ENCODE measurements at regions not wholly inside any gene's neighbourhood (a gene's known extent, or its start where the extent isn't known, plus 50 kb on each side); places are given as distances from the start of the nearest gene placed in this dataset.

DNA sequence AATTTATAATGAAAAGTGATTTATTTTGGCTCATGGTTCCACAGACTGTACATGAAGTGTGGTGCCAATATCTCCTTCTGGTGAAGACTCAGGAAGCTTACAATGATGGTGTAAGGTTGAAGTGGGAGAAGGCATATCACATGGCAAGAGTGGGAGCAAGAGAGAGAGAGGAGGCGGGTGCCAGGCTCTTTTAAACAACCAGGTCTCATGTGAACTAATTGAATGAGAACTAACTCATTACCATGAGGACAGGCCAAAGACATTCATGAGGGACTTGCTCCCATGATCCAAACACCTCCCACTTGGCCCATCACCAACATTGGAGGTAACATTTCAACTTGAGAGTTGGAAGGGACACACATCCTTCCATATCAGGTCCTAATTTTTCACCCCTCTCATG is 155.2 kb downstream of the SLC38A4 start:
- Mint-ChIP-seq H3K27me3 (ENCODE audit: unreplicated experiment) (no peaks in the 10 kb centered on the region), H3K36me3 (ENCODE audit: insufficient read depth, unreplicated experiment) (no peaks in the 10 kb centered on the region), H3K9me3 (ENCODE audit: low read depth, unreplicated experiment) (no peaks in the 10 kb centered on the region), H3K27ac (ENCODE audit: unreplicated experiment) (no peak overlapping the region), H3K4me3 (ENCODE audit: low read depth, unreplicated experiment) (no peak overlapping the region), H3K4me1 (ENCODE audit: low read depth, unreplicated experiment) (no peaks in the 10 kb centered on the region)
- TF ChIP-seq, protein P1, sequence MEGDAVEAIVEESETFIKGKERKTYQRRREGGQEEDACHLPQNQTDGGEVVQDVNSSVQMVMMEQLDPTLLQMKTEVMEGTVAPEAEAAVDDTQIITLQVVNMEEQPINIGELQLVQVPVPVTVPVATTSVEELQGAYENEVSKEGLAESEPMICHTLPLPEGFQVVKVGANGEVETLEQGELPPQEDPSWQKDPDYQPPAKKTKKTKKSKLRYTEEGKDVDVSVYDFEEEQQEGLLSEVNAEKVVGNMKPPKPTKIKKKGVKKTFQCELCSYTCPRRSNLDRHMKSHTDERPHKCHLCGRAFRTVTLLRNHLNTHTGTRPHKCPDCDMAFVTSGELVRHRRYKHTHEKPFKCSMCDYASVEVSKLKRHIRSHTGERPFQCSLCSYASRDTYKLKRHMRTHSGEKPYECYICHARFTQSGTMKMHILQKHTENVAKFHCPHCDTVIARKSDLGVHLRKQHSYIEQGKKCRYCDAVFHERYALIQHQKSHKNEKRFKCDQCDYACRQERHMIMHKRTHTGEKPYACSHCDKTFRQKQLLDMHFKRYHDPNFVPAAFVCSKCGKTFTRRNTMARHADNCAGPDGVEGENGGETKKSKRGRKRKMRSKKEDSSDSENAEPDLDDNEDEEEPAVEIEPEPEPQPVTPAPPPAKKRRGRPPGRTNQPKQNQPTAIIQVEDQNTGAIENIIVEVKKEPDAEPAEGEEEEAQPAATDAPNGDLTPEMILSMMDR (IDR thresholded peaks at IDR 0.05; ENCODE audit: unreplicated experiment): no peak
- CTCF ChIA-PET: no interaction called here
- intact Hi-C loops (cut with micrococcal nuclease; ENCODE audit: unreplicated experiment): loop anchor here (10.0 kb wide), 1 partner anchor 354 kb away; no protein-coding TSS in a partner anchor
- DNase-seq: no peak
- BruUV-seq (replicated peaks): no TSS peak

DNA sequence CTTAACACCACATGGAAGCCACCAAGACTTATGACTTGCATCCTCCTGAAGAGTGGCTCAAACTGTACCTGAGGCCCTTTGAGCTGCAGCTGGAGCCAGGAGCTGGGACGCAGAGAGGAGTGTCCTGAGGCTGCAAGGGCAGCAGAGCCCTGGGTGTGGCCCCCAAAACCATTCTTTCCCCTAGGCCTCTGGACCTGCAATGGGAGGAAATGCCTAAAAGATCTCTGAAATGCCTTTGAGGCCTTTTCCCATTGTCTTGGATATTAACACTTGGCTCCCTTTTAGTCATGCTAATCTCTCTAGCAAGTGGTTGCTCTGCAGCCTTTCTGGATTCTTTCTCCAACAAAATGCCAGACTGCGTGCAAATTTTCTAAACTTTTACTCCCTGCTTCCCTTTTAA is 156.1 kb downstream of the SLC38A4 start:
- TF ChIP-seq, protein P1 (IDR thresholded peaks at IDR 0.05; ENCODE audit: unreplicated experiment): no peak
- CTCF ChIA-PET: no interaction called here
- BruUV-seq (replicated peaks): no TSS peak
- no peak for DNase-seq
- Mint-ChIP-seq H3K4me1 (ENCODE audit: low read depth, unreplicated experiment) (peaks cover 5% of the 10 kb centered on the region), H3K4me3 (ENCODE audit: low read depth, unreplicated experiment) (no peak overlapping the region), H3K9me3 (ENCODE audit: low read depth, unreplicated experiment) (no peaks in the 10 kb centered on the region), H3K27ac (ENCODE audit: unreplicated experiment) (no peak overlapping the region), H3K36me3 (ENCODE audit: insufficient read depth, unreplicated experiment) (no peaks in the 10 kb centered on the region), H3K27me3 (ENCODE audit: unreplicated experiment) (no peaks in the 10 kb centered on the region)
- intact Hi-C loops (cut with micrococcal nuclease; ENCODE audit: unreplicated experiment): loop anchor here (10.0 kb wide), 1 partner anchor 355 kb away; no protein-coding TSS in a partner anchor

DNA sequence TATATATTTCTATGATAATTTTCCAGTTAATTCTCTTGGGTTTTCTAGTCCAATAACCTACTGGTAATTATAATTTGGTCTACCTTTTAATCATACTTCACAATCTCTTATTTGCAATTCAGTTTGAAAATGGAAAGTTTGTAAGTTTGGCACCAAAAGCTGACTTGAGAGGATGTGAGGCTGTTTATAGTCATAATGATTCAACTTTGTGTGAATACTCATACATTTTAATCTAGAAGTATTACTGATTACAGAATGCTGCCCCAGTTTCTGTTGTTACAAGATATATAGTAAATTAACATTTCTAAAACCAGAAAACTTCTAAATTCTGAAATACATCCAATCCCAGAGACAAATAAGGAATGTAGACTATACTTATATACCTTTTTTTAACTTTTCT is 158.2 kb downstream of the SLC38A4 start:
- H3K27ac Mint-ChIP-seq (ENCODE audit: unreplicated experiment): no peak overlapping the region
- H3K4me1 Mint-ChIP-seq (ENCODE audit: low read depth, unreplicated experiment): peaks cover 22% of the 10 kb centered on the region
- no peaks in the 10 kb centered on the region for H3K27me3 Mint-ChIP-seq (ENCODE audit: unreplicated experiment)
- H3K4me3 Mint-ChIP-seq (ENCODE audit: low read depth, unreplicated experiment): no peak overlapping the region
- CTCF ChIA-PET: no interaction called here
- no peaks in the 10 kb centered on the region for H3K36me3 Mint-ChIP-seq (ENCODE audit: insufficient read depth, unreplicated experiment)
- no TSS peak for BruUV-seq (replicated peaks)
- no peak for DNase-seq
- intact Hi-C loops (cut with micrococcal nuclease; ENCODE audit: unreplicated experiment): no loop called here
- H3K9me3 Mint-ChIP-seq (ENCODE audit: low read depth, unreplicated experiment): no peaks in the 10 kb centered on the region
- TF ChIP-seq, protein P1 (IDR thresholded peaks at IDR 0.05; ENCODE audit: unreplicated experiment): no peak

DNA sequence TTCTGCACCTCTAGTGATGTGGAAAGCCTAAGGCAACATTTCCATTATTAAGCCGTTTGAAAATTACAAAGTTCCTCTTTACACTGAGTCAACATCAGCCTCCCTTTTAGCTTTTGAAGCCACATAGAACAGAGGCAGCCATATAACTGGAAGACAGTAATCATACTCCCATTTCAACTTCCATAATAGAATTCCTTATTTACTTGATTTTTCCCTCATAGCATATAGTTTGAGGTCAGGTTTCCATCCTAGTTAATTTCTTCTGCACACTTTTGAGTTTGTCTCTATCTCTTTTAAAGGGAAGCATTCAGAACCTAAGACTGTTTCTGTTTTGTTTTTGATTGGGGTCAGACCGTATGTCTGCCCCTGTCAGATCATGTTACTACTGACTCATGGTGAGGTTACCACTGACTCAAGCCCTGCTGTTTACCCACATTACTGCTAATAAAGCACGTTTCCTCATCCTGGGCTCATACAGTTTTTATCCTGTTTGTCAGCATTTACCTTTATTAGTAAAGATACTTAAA is 161.0 kb downstream of the SLC38A4 start:
- CTCF ChIA-PET: no interaction called here
- Mint-ChIP-seq H3K36me3 (ENCODE audit: insufficient read depth, unreplicated experiment) (no peaks in the 10 kb centered on the region), H3K27me3 (ENCODE audit: unreplicated experiment) (no peaks in the 10 kb centered on the region), H3K9me3 (ENCODE audit: low read depth, unreplicated experiment) (no peaks in the 10 kb centered on the region), H3K4me1 (ENCODE audit: low read depth, unreplicated experiment) (peaks cover 44% of the 10 kb centered on the region), H3K27ac (ENCODE audit: unreplicated experiment) (no peak overlapping the region), H3K4me3 (ENCODE audit: low read depth, unreplicated experiment) (no peak overlapping the region)
- BruUV-seq (replicated peaks): no TSS peak
- TF ChIP-seq, protein P1 (IDR thresholded peaks at IDR 0.05; ENCODE audit: unreplicated experiment): no peak
- intact Hi-C loops (cut with micrococcal nuclease; ENCODE audit: unreplicated experiment): loop anchor here (5.0 kb wide), 3 partner anchors 193 to 323 kb away; no protein-coding TSS in a partner anchor
- DNase-seq: peak; percentile 34

Measured in Calu3 (cell line).